K562 (cell line): ENCODE measurements at regions not wholly inside any gene's neighbourhood (a gene's known extent, or its start where the extent isn't known, plus 50 kb on each side); places are given as distances from the start of the nearest gene placed in this dataset.

Source experiments
- ATAC-seq: fragments of 200-7000 bp; cut with Tn5 transposase; 3 replicates; pipeline ENCODE4 v1.9.1; 2020; ENCODE audit warnings: moderate library complexity
- BruUV-seq: library from RNA; stranded (reverse); fragments of 400-500 nt; replicated peaks from 2 replicates; lab custom pipeline; 2021; lab: Mats Ljungman, UMichigan
- CTCF ChIA-PET: fragments of 300-600 bp; formaldehyde crosslinking; extraction: SDS; loops from one replicate; lab custom pipeline; 2021; ENCODE audit warnings: low intra/inter-chr PET ratio; lab: Yijun Ruan, JAX
- POLR2A ChIA-PET: fragments of 300-600, 350-650 bp; sonication (Branson Sonifier 250); formaldehyde crosslinking; extraction: SDS; loops from one replicate; lab custom pipeline; 2021; ENCODE audit warnings: antibody characterized with exemption, inconsistent platforms; lab: Yijun Ruan, JAX
- DNase-seq, 4 experiments: peaks; one replicate each; pipeline versions ENCODE4 v3.0.0 to v3.0.0-alpha.2; 2011 to 2018; ENCODE audit warnings: low spot score in 3 of 4, mixed read lengths in 3 of 4; ENCODE audit errors: extremely low read depth in 1 of 4
- FAIRE-seq: peaks from 2 replicates; lab custom pipeline; 2011; peaks lifted over from hg19 to GRCh38; lab: Jason Lieb, UNC
- H2AFZ ChIP-seq: 2 replicates; pipeline ENCODE4 v1.6.0; 2011; ENCODE audit warnings: low read depth, low read length, control low read depth, inconsistent platforms
- H3K27ac ChIP-seq: fragments of 200-600 bp; 3 replicates; pipeline ENCODE4 v1.8.0; 2011; ENCODE audit warnings: low read depth, mild to moderate bottlenecking, control low read depth, inconsistent platforms, low read length, moderate library complexity, mixed read lengths; ENCODE audit errors: extremely low read depth
- H3K27me3 ChIP-seq, 2 experiments: fragments of 300-600 bp in 1 of 2; 2 replicates in 1 of 2; 3 replicates in 1 of 2; pipeline versions ENCODE4 v1.6.0 to v1.8.0; 2011; ENCODE audit warnings: inconsistent platforms in 2 of 2, low read length in 2 of 2, mild to moderate bottlenecking in 1 of 2, mixed read lengths in 1 of 2, moderate library complexity in 1 of 2; ENCODE audit not compliant: control insufficient read depth in 2 of 2, insufficient read depth in 2 of 2
- H3K36me3 ChIP-seq: fragments of 300-600 bp; 3 replicates; pipeline ENCODE4 v1.8.0; 2011; ENCODE audit warnings: mild to moderate bottlenecking, low read length, inconsistent platforms; ENCODE audit not compliant: control insufficient read depth, insufficient read depth
- H3K4me1 ChIP-seq, 2 experiments: fragments of 200-600 bp in 1 of 2; replicated peaks in 1 of 2; 2 replicates in 1 of 2; 3 replicates in 1 of 2; pipeline versions ENCODE4 v1.5.1 to v1.8.0; 2011; ENCODE audit warnings: inconsistent platforms in 2 of 2, low read length in 2 of 2, mild to moderate bottlenecking in 1 of 2, mixed read lengths in 1 of 2, moderate library complexity in 1 of 2; ENCODE audit not compliant: control insufficient read depth in 2 of 2, insufficient read depth in 2 of 2
- H3K4me2 ChIP-seq: 2 replicates; pipeline ENCODE4 v1.6.1; 2011; ENCODE audit warnings: low read length, control low read depth, inconsistent platforms, mixed read lengths; ENCODE audit not compliant: insufficient read depth
- H3K4me3 ChIP-seq: fragments of 200-600 bp; sonication (generic), shearing (Covaris generic); 2 replicates; pipeline ENCODE4 v1.5.1; 2016; ENCODE audit warnings: control low read depth, inconsistent platforms
- H3K79me2 ChIP-seq: fragments of 200-600 bp; 3 replicates; pipeline ENCODE4 v1.8.0; 2011; ENCODE audit warnings: low read length, inconsistent platforms; ENCODE audit not compliant: control insufficient read depth, insufficient read depth
- H3K9ac ChIP-seq, 2 experiments: 2 replicates each; pipeline versions ENCODE4 v1.6.0 to v1.6.1; 2011; ENCODE audit warnings: low read depth in 2 of 2, low read length in 2 of 2, control low read depth in 1 of 2, inconsistent platforms in 1 of 2, mild to moderate bottlenecking in 1 of 2, mixed read lengths in 1 of 2; ENCODE audit not compliant: insufficient read depth in 1 of 2
- H3K9me1 ChIP-seq: one replicate; pipeline ENCODE4 v1.6.0; 2011; ENCODE audit warnings: inconsistent platforms, mild to moderate bottlenecking, low read length, moderate library complexity; ENCODE audit not compliant: control insufficient read depth, insufficient read depth
- H3K9me3 ChIP-seq: replicated peaks from 2 replicates; pipeline ENCODE4 v1.5.1; 2011; ENCODE audit warnings: low read depth, low read length, inconsistent platforms; ENCODE audit not compliant: control insufficient read depth, insufficient read depth
- H4K20me1 ChIP-seq: replicated peaks from 2 replicates; pipeline ENCODE4 v1.6.1; 2011; ENCODE audit warnings: low read length, inconsistent platforms, mixed read lengths; ENCODE audit not compliant: control insufficient read depth, insufficient read depth
- ADNP ChIP-seq: fragments of 200-800 bp; sonication (Bioruptor generic); IDR thresholded peaks from 2 replicates; pipeline ENCODE4 v1.6.1; 2016; ENCODE audit warnings: missing genetic modification characterization, missing compliant biosample characterization
- ETS2 ChIP-seq: IDR thresholded peaks from 2 replicates; pipeline ENCODE4 v1.6.1; 2016; ENCODE audit warnings: borderline replicate concordance, missing genetic modification characterization, mild to moderate bottlenecking, moderate library complexity, missing compliant biosample characterization; ENCODE audit not compliant: poor library complexity, severe bottlenecking
- HBP1 ChIP-seq: fragments of 450-650 bp; formaldehyde crosslinking; IDR thresholded peaks from 2 replicates; pipeline ENCODE4 v1.4.0; 2022; ENCODE audit warnings: missing genetic modification characterization
- KAT8 ChIP-seq: fragments of 450-650 bp; IDR thresholded peaks from 2 replicates; pipeline ENCODE4 v1.6.1; 2016; ENCODE audit warnings: low read depth, mild to moderate bottlenecking
- SNIP1 ChIP-seq: fragments of 450-650 bp; IDR thresholded peaks from 2 replicates; pipeline ENCODE4 v1.7.1; 2017; ENCODE audit warnings: low read depth, mild to moderate bottlenecking
- STAT6 ChIP-seq: sonication (generic); formaldehyde crosslinking; IDR thresholded peaks from 2 replicates; pipeline ENCODE4 v1.8.1; 2023; ENCODE audit warnings: mild to moderate bottlenecking, missing genetic modification reagents
- ZBED1 ChIP-seq: IDR thresholded peaks from 2 replicates; pipeline ENCODE4 v1.6.1; 2014
- ZNF507 ChIP-seq: conservative IDR thresholded peaks from 2 replicates; pipeline ENCODE4 v1.6.1; 2017; ENCODE audit warnings: missing genetic modification characterization, missing compliant biosample characterization
- WGBS: fragments of 100-300 bp; shearing (Covaris generic); methylation state at CpG from one replicate; pipeline ENCODE4 v1.1.6; 2016; ENCODE audit warnings: low coverage, mixed read lengths; ENCODE audit not compliant: insufficient coverage; ENCODE audit errors: missing lambda C conversion rate; 5-methylcytosine and 5-hydroxymethylcytosine counted together
- in situ Hi-C: fragments of 300-500 bp; cut with MboI; formaldehyde crosslinking; loops from 4 replicates; pipeline ENCODE4 v1.15.0; 2018; ENCODE audit warnings: inconsistent platforms, mixed read lengths
- intact Hi-C: fragments of 100-400 bp; cut with micrococcal nuclease; formaldehyde crosslinking; loops from 2 replicates; pipeline ENCODE4 v1.14.2; 2022

- TF ChIP-seq STAT6 (CRISPR knock-in tag), result no peak
- TF ChIP-seq KAT8, result no peak
These were observed 588.3 kb downstream of the SPRY1 start (continued) for GRCh38 chr4:123984886-123985285.

GRCh38 chr4:123986268-123986798, 589.7 kb downstream of the SPRY1 start:
- H3K36me3 ChIP-seq, result no peaks in the 10 kb centered on the region
- WGBS, result 0% methylated on average over 2 of the region's 2 CpGs
- in situ Hi-C loops, result no loop called here
- FAIRE-seq (no peak), DNase-seq (no peak), ATAC-seq (no peak)
- POLR2A ChIA-PET, result no interaction called here
- BruUV-seq, result no TSS peak
- no peak overlapping the region for H3K27ac ChIP-seq
- CTCF ChIA-PET, result no interaction called here
- no peak overlapping the region for H3K4me3 ChIP-seq
- no peaks in the 10 kb centered on the region for H3K4me1 ChIP-seq
- no peaks in the 10 kb centered on the region for H3K79me2 ChIP-seq
- no peak overlapping the region for H3K4me2 ChIP-seq
- H3K9me1 ChIP-seq, result no peaks in the 10 kb centered on the region
- TF ChIP-seq ZBED1 (no peak), ADNP (no peak), SNIP1 (no peak), ZNF507 (no peak), HBP1 (CRISPR knock-in tag) (no peak), ETS2 (tag) (no peak)
- H3K9ac ChIP-seq, result no peak overlapping the region
- H2AFZ ChIP-seq, result no peak overlapping the region
- H3K27me3 ChIP-seq, result no peaks in the 10 kb centered on the region
- no peaks in the 10 kb centered on the region for H3K9me3 ChIP-seq
- intact Hi-C loops, result no loop called here
- H4K20me1 ChIP-seq, result no peaks in the 10 kb centered on the region
